Karpas-422 (cell line): ENCODE measurements at regions not wholly inside any gene's neighbourhood (a gene's known extent, or its start where the extent isn't known, plus 50 kb on each side); places are given as distances from the start of the nearest gene placed in this dataset.

Experiments
- DNase-seq: peaks from one replicate; pipeline ENCODE4 v3.0.0-alpha.2; 2015
- H2AFZ ChIP-seq: fragments of 200-600 bp; sonication (generic); 2 replicates; pipeline ENCODE4 v1.6.1; 2014; ENCODE audit warnings: antibody characterized with exemption, low read length, mixed read lengths
- H3K27ac ChIP-seq: fragments of 200-600 bp; sonication (generic); 2 replicates; pipeline ENCODE4 v1.5.1; 2014; ENCODE audit warnings: mild to moderate bottlenecking, low read length, moderate library complexity
- H3K27me3 ChIP-seq: fragments of 200-600 bp; sonication (generic); 2 replicates; pipeline ENCODE4 v1.6.1; 2014; ENCODE audit warnings: low read length, mixed read lengths
- H3K36me3 ChIP-seq: fragments of 200-600 bp; sonication (generic); 2 replicates; pipeline ENCODE4 v1.6.1; 2014; ENCODE audit warnings: low read length, mixed read lengths; ENCODE audit not compliant: insufficient read depth
- H3K4me1 ChIP-seq: fragments of 200-600 bp; sonication (generic); 2 replicates; pipeline ENCODE4 v1.6.1; 2014; ENCODE audit warnings: mild to moderate bottlenecking, low read length, mixed read lengths
- H3K4me2 ChIP-seq: fragments of 200-600 bp; sonication (generic); 2 replicates; pipeline ENCODE4 v1.6.1; 2014; ENCODE audit warnings: low read length, low read depth, mild to moderate bottlenecking; ENCODE audit not compliant: poor library complexity, severe bottlenecking
- H3K4me3 ChIP-seq: fragments of 200-600 bp; sonication (generic); 2 replicates; pipeline ENCODE4 v1.5.1; 2014; ENCODE audit warnings: mild to moderate bottlenecking, antibody characterized with exemption, low read length, mixed read lengths
- H3K79me2 ChIP-seq: fragments of 200-600 bp; sonication (generic); 2 replicates; pipeline ENCODE4 v1.6.1; 2014; ENCODE audit warnings: mild to moderate bottlenecking, low read length, mixed read lengths
- H3K9ac ChIP-seq: fragments of 200-600 bp; sonication (generic); 2 replicates; pipeline ENCODE4 v1.6.0; 2014; ENCODE audit warnings: low read length
- H3K9me2 ChIP-seq: fragments of 200-600 bp; sonication (generic), shearing (Covaris generic); replicated peaks from 2 replicates; pipeline ENCODE4 v1.6.0; 2014; ENCODE audit warnings: mild to moderate bottlenecking, low read length, moderate library complexity; ENCODE audit not compliant: insufficient read depth
- H3K9me3 ChIP-seq: fragments of 300-700, 200-600 bp; sonication (generic); 2 replicates; pipeline ENCODE4 v1.6.1; 2014; ENCODE audit warnings: low read length, mixed read lengths
- H4K20me1 ChIP-seq: fragments of 200-600 bp; sonication (generic); 2 replicates; pipeline ENCODE4 v1.6.1; 2014; ENCODE audit warnings: mild to moderate bottlenecking, antibody characterized with exemption, low read length, low read depth; ENCODE audit not compliant: insufficient read depth

- Histone ChIP-seq H4K20me1 (no peaks in the 10 kb centered on the region), H3K36me3 (no peaks in the 10 kb centered on the region), H3K9me2 (no peaks in the 10 kb centered on the region), H3K4me1 (no peaks in the 10 kb centered on the region), H3K4me3 (no peak overlapping the region), H3K4me2 (no peak overlapping the region), H3K27me3 (no peaks in the 10 kb centered on the region), H3K79me2 (no peaks in the 10 kb centered on the region), H3K9me3 (no peaks in the 10 kb centered on the region), H3K27ac (no peak overlapping the region), H2AFZ (no peak overlapping the region), H3K9ac (no peak overlapping the region)
- no peak for DNase-seq
These were observed 169.0 kb downstream of the BUD13 start for GRCh38 chr11:116603728-116604323.

- H3K27me3 ChIP-seq = no peaks in the 10 kb centered on the region
- no peaks in the 10 kb centered on the region for H3K9me2 ChIP-seq
- H3K4me3 ChIP-seq = no peak overlapping the region
- H3K36me3 ChIP-seq = no peaks in the 10 kb centered on the region
- no peaks in the 10 kb centered on the region for H3K4me1 ChIP-seq
- no peaks in the 10 kb centered on the region for H3K79me2 ChIP-seq
- no peaks in the 10 kb centered on the region for H3K9me3 ChIP-seq
- no peak overlapping the region for H3K27ac ChIP-seq
- no peak overlapping the region for H3K4me2 ChIP-seq
- H4K20me1 ChIP-seq = no peaks in the 10 kb centered on the region
- no peak for DNase-seq
- H2AFZ ChIP-seq = no peak overlapping the region
- H3K9ac ChIP-seq = no peak overlapping the region
These were observed 170.2 kb downstream of the BUD13 start for GRCh38 chr11:116602637-116602942.

- Histone ChIP-seq H4K20me1 (no peaks in the 10 kb centered on the region), H3K4me3 (no peak overlapping the region), H3K9me3 (no peaks in the 10 kb centered on the region), H3K79me2 (no peaks in the 10 kb centered on the region), H3K27me3 (no peaks in the 10 kb centered on the region), H3K4me2 (no peak overlapping the region), H3K27ac (no peak overlapping the region), H2AFZ (no peak overlapping the region), H3K9me2 (no peaks in the 10 kb centered on the region), H3K9ac (no peak overlapping the region), H3K4me1 (no peaks in the 10 kb centered on the region), H3K36me3 (no peaks in the 10 kb centered on the region)
- DNase-seq = no peak
These were observed 170.8 kb downstream of the BUD13 start for GRCh38 chr11:116601814-116602636.

GRCh38 chr11:116600930-116601329 lies 171.9 kb downstream of the BUD13 start:
- no peaks in the 10 kb centered on the region for H4K20me1 ChIP-seq
- no peaks in the 10 kb centered on the region for H3K9me3 ChIP-seq
- no peaks in the 10 kb centered on the region for H3K9me2 ChIP-seq
- no peaks in the 10 kb centered on the region for H3K4me1 ChIP-seq
- H3K79me2 ChIP-seq = no peaks in the 10 kb centered on the region
- no peak overlapping the region for H3K9ac ChIP-seq
- H2AFZ ChIP-seq = no peak overlapping the region
- H3K4me2 ChIP-seq = no peak overlapping the region
- H3K4me3 ChIP-seq = no peak overlapping the region
- no peaks in the 10 kb centered on the region for H3K27me3 ChIP-seq
- no peak for DNase-seq
- no peak overlapping the region for H3K27ac ChIP-seq
- H3K36me3 ChIP-seq = no peaks in the 10 kb centered on the region

- H3K9ac ChIP-seq = no peak overlapping the region
- no peaks in the 10 kb centered on the region for H3K36me3 ChIP-seq
- no peaks in the 10 kb centered on the region for H3K27me3 ChIP-seq
- no peak overlapping the region for H3K4me3 ChIP-seq
- H3K9me2 ChIP-seq = no peaks in the 10 kb centered on the region
- H3K9me3 ChIP-seq = no peaks in the 10 kb centered on the region
- H3K4me1 ChIP-seq = no peaks in the 10 kb centered on the region
- no peak overlapping the region for H3K4me2 ChIP-seq
- H3K79me2 ChIP-seq = no peaks in the 10 kb centered on the region
- H3K27ac ChIP-seq = no peak overlapping the region
- no peak for DNase-seq
- no peaks in the 10 kb centered on the region for H4K20me1 ChIP-seq
- H2AFZ ChIP-seq = no peak overlapping the region
These were observed 174.2 kb downstream of the BUD13 start for GRCh38 chr11:116598556-116598955.

- Histone ChIP-seq H3K9ac (no peak overlapping the region), H3K4me1 (no peaks in the 10 kb centered on the region), H3K79me2 (no peaks in the 10 kb centered on the region), H3K4me3 (no peak overlapping the region), H3K9me3 (no peaks in the 10 kb centered on the region), H2AFZ (no peak overlapping the region), H3K27me3 (no peaks in the 10 kb centered on the region), H3K27ac (no peak overlapping the region), H4K20me1 (no peaks in the 10 kb centered on the region), H3K4me2 (no peak overlapping the region), H3K36me3 (no peaks in the 10 kb centered on the region), H3K9me2 (no peaks in the 10 kb centered on the region)
- DNase-seq = no peak
These were observed 174.8 kb downstream of the BUD13 start for GRCh38 chr11:116598036-116598435.

GRCh38 chr11:116596346-116597260 lies 176.2 kb downstream of the BUD13 start:
- no peaks in the 10 kb centered on the region for H3K36me3 ChIP-seq
- no peaks in the 10 kb centered on the region for H3K4me1 ChIP-seq
- H2AFZ ChIP-seq = no peak overlapping the region
- H3K27me3 ChIP-seq = no peaks in the 10 kb centered on the region
- no peaks in the 10 kb centered on the region for H3K9me2 ChIP-seq
- H3K4me2 ChIP-seq = no peak overlapping the region
- no peak overlapping the region for H3K9ac ChIP-seq
- H3K79me2 ChIP-seq = no peaks in the 10 kb centered on the region
- H3K9me3 ChIP-seq = no peaks in the 10 kb centered on the region
- no peak overlapping the region for H3K27ac ChIP-seq
- no peak overlapping the region for H3K4me3 ChIP-seq
- no peak for DNase-seq
- H4K20me1 ChIP-seq = no peaks in the 10 kb centered on the region

- Histone ChIP-seq H4K20me1 (no peaks in the 10 kb centered on the region), H3K9me3 (no peaks in the 10 kb centered on the region), H2AFZ (no peak overlapping the region), H3K36me3 (no peaks in the 10 kb centered on the region), H3K4me3 (no peak overlapping the region), H3K79me2 (no peaks in the 10 kb centered on the region), H3K4me2 (no peak overlapping the region), H3K27ac (no peak overlapping the region), H3K9me2 (no peaks in the 10 kb centered on the region), H3K27me3 (no peaks in the 10 kb centered on the region), H3K9ac (no peak overlapping the region), H3K4me1 (no peaks in the 10 kb centered on the region)
- no peak for DNase-seq
These were observed 177.4 kb downstream of the BUD13 start for GRCh38 chr11:116595305-116595880.
